K562 (cell line): ENCODE measurements at regions not wholly inside any gene's neighbourhood (a gene's known extent, or its start where the extent isn't known, plus 50 kb on each side); places are given as distances from the start of the nearest gene placed in this dataset.

Experiments
- EP400 ChIP-seq: fragments of 450-650 bp; IDR thresholded peaks from 2 replicates; pipeline ENCODE4 v1.6.1; 2017; ENCODE audit warnings: antibody characterized with exemption, mild to moderate bottlenecking, moderate library complexity
- FOSL1 ChIP-seq: fragments of 200-800 bp; sonication (Bioruptor generic); conservative IDR thresholded peaks from 2 replicates; pipeline ENCODE4 v1.6.1; 2016; ENCODE audit warnings: missing genetic modification characterization, missing compliant biosample characterization
- FOXA3 ChIP-seq, 2 experiments: fragments of 450-650 bp in 1 of 2; sonication (generic) in 1 of 2; formaldehyde crosslinking; IDR thresholded peaks in 1 of 2; conservative IDR thresholded peaks in 1 of 2; 2 replicates each; pipeline versions ENCODE4 v1.4.0 to v1.8.0; 2020 to 2022; ENCODE audit warnings: mild to moderate bottlenecking in 2 of 2, missing genetic modification reagents in 1 of 2
- REST ChIP-seq, 2 experiments: fragments of 450-650 bp; formaldehyde crosslinking in 1 of 2; IDR thresholded peaks; 2 replicates each; pipeline versions ENCODE4 v1.4.0 to v1.6.1; 2014 to 2020; ENCODE audit warnings: mild to moderate bottlenecking in 2 of 2, borderline replicate concordance in 1 of 2, low read depth in 1 of 2
- SNRNP70 ChIP-seq: fragments of 200-400 bp; formaldehyde crosslinking; optimal IDR thresholded peaks from 2 replicates; pipeline ENCODE3; 2017; ENCODE audit warnings: low read depth, low read length
- STAT6 ChIP-seq: sonication (generic); formaldehyde crosslinking; IDR thresholded peaks from 2 replicates; pipeline ENCODE4 v1.8.1; 2023; ENCODE audit warnings: mild to moderate bottlenecking, missing genetic modification reagents
- ZBTB2 ChIP-seq: fragments of 450-650 bp; IDR thresholded peaks from 2 replicates; pipeline ENCODE4 v1.6.1; 2016; ENCODE audit warnings: antibody characterized with exemption
- ZSCAN32 ChIP-seq: fragments of 450-650 bp; formaldehyde crosslinking; IDR thresholded peaks from 2 replicates; pipeline ENCODE4 v1.4.0; 2020; ENCODE audit warnings: mild to moderate bottlenecking, moderate library complexity
- TF ChIP-seq, protein P1 (sequence below): fragments of 250-450 bp; sonication (Bioruptor Pico); IDR thresholded peaks from 2 replicates; pipeline ENCODE4 v1.8.0; 2022; ENCODE audit warnings: inconsistent platforms

- TF ChIP-seq STAT6 (CRISPR knock-in tag) = no peak
- TF ChIP-seq FOSL1 (tag) = 0 out of 2 replicates have a peak, but pooled peaks have one; percentile 31
- TF ChIP-seq REST (IDR thresholded peaks at IDR 0.05; ENCODE audit: borderline replicate concordance) = peak; percentile 34; the same call in 1 of the 2 replicates
- TF ChIP-seq REST (CRISPR knock-in tag; IDR thresholded peaks at IDR 0.05; ENCODE audit: low read depth) = no peak
- TF ChIP-seq SNRNP70 = no peak
- no peak for TF ChIP-seq FOXA3 (CRISPR knock-in tag; conservative IDR thresholded peaks at IDR 0.05 in 1 of 2, IDR thresholded peaks at IDR 0.05 in 1 of 2)
- TF ChIP-seq, protein P1, sequence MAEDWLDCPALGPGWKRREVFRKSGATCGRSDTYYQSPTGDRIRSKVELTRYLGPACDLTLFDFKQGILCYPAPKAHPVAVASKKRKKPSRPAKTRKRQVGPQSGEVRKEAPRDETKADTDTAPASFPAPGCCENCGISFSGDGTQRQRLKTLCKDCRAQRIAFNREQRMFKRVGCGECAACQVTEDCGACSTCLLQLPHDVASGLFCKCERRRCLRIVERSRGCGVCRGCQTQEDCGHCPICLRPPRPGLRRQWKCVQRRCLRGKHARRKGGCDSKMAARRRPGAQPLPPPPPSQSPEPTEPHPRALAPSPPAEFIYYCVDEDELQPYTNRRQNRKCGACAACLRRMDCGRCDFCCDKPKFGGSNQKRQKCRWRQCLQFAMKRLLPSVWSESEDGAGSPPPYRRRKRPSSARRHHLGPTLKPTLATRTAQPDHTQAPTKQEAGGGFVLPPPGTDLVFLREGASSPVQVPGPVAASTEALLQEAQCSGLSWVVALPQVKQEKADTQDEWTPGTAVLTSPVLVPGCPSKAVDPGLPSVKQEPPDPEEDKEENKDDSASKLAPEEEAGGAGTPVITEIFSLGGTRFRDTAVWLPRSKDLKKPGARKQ (CRISPR knock-in tag) = no peak
- TF ChIP-seq EP400 = peak; percentile 59; the same call in 1 of the 2 replicates
- peak; percentile 61; the same call in 1 of the 2 replicates for TF ChIP-seq ZBTB2
- TF ChIP-seq ZSCAN32 (CRISPR knock-in tag) = no peak
Measured at GRCh38 chr17:27968206-27968732, 74.2 kb upstream of the NLK start (continued).
